H1 (cell line): ENCODE measurements at regions not wholly inside any gene's neighbourhood (a gene's known extent, or its start where the extent isn't known, plus 50 kb on each side); places are given as distances from the start of the nearest gene placed in this dataset.

Source experiments
- CREB1 ChIP-seq: IDR thresholded peaks from 2 replicates; pipeline ENCODE4 v1.6.1; 2012; ENCODE audit warnings: inconsistent platforms
- CTCF ChIP-seq, 3 experiments: IDR thresholded peaks; 1 replicate in 2 of 3; 2 replicates in 1 of 3; pipeline versions ENCODE4 v1.5.1 to v1.6.1; 2011; ENCODE audit warnings: low read length in 3 of 3, mild to moderate bottlenecking in 3 of 3, inconsistent platforms in 2 of 3, low read depth in 1 of 3, moderate library complexity in 1 of 3; ENCODE audit not compliant: insufficient read depth in 1 of 3; ENCODE audit errors: control extremely low read depth in 1 of 3
- POLR2A ChIP-seq, 2 experiments: IDR thresholded peaks; 1 replicate in 1 of 2; 2 replicates in 1 of 2; pipeline ENCODE4 v1.6.1; 2011; ENCODE audit warnings: low read depth in 2 of 2, low read length in 2 of 2, mild to moderate bottlenecking in 2 of 2; ENCODE audit errors: control extremely low read depth in 1 of 2

DNA sequence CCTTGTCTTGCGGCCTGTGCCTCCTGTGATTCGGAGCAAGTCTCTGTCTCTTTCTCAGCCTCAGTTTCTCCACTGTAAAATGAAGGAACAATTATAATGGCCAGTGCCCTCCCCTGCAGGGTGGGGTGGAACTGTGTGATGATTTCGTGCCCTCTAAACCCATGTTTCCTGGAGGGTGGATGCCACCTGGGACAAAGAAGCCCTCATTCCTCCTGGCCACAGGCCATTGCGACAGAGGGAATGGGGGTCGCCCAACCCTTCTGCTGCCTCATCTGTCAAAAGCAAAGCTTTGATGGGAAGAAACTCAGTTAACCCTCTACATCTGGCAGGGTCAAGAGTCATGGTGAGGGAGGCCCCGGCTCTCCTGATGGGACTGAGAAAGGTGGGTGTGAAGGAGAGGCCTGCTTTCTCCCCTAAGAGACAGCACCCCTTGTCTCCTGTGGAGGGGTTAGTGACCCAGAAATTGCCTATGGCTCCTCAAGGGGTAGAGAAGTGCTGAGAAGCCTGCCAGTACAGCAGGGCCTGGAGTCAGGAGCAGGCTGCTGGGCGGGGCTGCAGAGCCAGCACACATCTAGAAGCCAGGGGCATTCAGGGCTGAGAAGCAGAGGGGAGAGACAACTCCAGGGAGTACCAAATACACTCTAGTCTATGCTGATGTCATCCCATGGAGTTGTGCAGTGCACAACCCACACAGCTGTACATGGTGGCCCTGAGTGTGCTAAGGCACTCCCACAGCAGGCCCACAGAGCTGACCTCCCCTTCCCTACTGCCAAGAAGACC lies 61.0 kb downstream of the PLXNA1 start:
- TF ChIP-seq CTCF (IDR thresholded peaks at IDR 0.05; ENCODE audit: control extremely low read depth in 1 of 3, insufficient read depth in 1 of 3, low read depth in 1 of 3, low read length in 3 of 3), result no peak
- TF ChIP-seq POLR2A (IDR thresholded peaks at IDR 0.05; ENCODE audit: control extremely low read depth in 1 of 2, low read depth in 2 of 2, low read length in 2 of 2), result no peak
- no peak for TF ChIP-seq CREB1
